ENCODE measurements at regions not wholly inside any gene's neighbourhood (a gene's known extent, or its start where the extent isn't known, plus 50 kb on each side); places are given as distances from the start of the nearest gene placed in this dataset.

- no peak for TF ChIP-seq ZFX (IDR thresholded peaks at IDR 0.05)
- TF ChIP-seq, protein P1, sequence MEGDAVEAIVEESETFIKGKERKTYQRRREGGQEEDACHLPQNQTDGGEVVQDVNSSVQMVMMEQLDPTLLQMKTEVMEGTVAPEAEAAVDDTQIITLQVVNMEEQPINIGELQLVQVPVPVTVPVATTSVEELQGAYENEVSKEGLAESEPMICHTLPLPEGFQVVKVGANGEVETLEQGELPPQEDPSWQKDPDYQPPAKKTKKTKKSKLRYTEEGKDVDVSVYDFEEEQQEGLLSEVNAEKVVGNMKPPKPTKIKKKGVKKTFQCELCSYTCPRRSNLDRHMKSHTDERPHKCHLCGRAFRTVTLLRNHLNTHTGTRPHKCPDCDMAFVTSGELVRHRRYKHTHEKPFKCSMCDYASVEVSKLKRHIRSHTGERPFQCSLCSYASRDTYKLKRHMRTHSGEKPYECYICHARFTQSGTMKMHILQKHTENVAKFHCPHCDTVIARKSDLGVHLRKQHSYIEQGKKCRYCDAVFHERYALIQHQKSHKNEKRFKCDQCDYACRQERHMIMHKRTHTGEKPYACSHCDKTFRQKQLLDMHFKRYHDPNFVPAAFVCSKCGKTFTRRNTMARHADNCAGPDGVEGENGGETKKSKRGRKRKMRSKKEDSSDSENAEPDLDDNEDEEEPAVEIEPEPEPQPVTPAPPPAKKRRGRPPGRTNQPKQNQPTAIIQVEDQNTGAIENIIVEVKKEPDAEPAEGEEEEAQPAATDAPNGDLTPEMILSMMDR (conservative IDR thresholded peaks at IDR 0.05), result no peak
- no peak overlapping the region for H3K27ac ChIP-seq
Observed at GRCh38 chr7:136714062-136714461, 154.4 kb upstream of the CHRM2 start.

- TF ChIP-seq, protein P1 (conservative IDR thresholded peaks at IDR 0.05), result no peak
- TF ChIP-seq ZFX (IDR thresholded peaks at IDR 0.05), result no peak
- no peak overlapping the region for H3K27ac ChIP-seq
Observed at GRCh38 chr7:136710751-136711150, 157.7 kb upstream of the CHRM2 start.

DNA sequence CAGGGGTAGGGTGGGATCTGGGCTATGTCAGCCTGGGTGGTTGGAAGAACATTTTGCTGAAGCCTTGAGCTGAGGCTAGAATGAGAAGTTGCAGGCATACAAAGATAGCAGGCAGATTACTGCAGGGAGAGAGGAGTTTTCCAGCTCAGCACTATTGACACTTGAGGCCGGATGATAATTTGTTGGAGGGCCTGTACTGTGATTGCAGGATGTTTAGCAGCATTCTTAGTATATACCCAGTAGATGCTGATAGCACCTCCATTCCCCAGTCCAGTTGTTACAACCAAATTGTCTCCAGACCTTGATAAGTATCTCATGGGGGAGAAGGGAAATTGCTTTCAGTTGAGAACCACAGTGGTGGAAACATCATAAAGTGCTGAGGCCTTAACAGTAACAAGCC, 158.6 kb upstream of the CHRM2 start:
- no peak overlapping the region for H3K27ac ChIP-seq

GRCh38 chr7:136702913-136703312, 165.5 kb upstream of the CHRM2 start:
- TF ChIP-seq, protein P1 (conservative IDR thresholded peaks at IDR 0.05), result no peak
- no peak for TF ChIP-seq ZFX (IDR thresholded peaks at IDR 0.05)
- H3K27ac ChIP-seq, result no peak overlapping the region

More for the DNA sequence above, 158.6 kb upstream of the CHRM2 start:
- TF ChIP-seq ZFX (IDR thresholded peaks at IDR 0.05), result no peak
- TF ChIP-seq, protein P1 (conservative IDR thresholded peaks at IDR 0.05), result no peak

DNA sequence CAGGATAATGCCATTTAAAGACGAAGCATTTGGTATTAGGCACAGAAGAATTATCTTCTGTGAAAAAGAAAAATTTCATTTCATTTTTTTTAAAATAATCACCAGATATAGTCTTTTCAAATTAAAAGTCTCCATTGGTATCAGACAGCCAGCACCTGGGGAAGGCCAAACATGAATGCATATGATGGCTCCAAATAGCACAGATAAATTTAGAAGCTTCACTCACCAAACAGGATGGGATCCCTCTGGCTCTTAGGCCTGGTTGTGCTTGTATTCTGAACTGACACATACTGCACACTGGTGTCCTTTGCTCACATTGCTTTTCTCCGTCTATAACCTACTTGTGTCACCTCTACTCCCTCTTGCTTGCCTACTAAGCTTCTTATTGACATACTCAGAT, 169.5 kb upstream of the CHRM2 start:
- TF ChIP-seq ZFX (IDR thresholded peaks at IDR 0.05), result no peak
- TF ChIP-seq, protein P1 (conservative IDR thresholded peaks at IDR 0.05), result no peak
- no peak overlapping the region for H3K27ac ChIP-seq

DNA sequence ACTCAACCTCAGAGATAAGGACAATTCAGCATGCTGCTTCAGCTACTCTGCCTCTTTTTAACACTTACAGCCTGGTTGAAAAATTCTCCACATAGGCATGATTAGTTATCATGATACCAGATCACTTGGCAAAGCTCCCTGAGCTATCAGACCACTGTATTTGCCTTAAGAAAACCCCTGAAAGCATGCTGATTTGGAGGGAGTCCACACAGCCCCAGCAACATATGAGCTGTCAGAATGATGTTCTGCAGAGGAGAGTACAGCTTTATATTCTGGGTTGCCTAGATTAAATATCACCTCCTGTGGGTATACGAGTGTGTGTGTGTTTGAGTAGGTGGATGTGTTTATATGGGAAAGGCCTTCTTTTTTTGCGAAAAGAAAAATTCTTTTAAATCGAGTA, 170.2 kb upstream of the CHRM2 start:
- TF ChIP-seq, protein P1 (conservative IDR thresholded peaks at IDR 0.05), result no peak
- no peak for TF ChIP-seq ZFX (IDR thresholded peaks at IDR 0.05)
- H3K27ac ChIP-seq, result no peak overlapping the region

- H3K27ac ChIP-seq, result no peak overlapping the region
- no peak for TF ChIP-seq ZFX (IDR thresholded peaks at IDR 0.05)
- TF ChIP-seq, protein P1 (conservative IDR thresholded peaks at IDR 0.05), result no peak
Observed at GRCh38 chr7:136697271-136697670, 171.2 kb upstream of the CHRM2 start.

Data from C4-2B (cell line).